CD14-positive monocyte (primary cell): ENCODE measurements at regions not wholly inside any gene's neighbourhood (a gene's known extent, or its start where the extent isn't known, plus 50 kb on each side); places are given as distances from the start of the nearest gene placed in this dataset.

Source experiments
- DNase-seq, 3 donors: peaks; one replicate each; pipeline ENCODE4 v3.0.0-alpha.2; 2011 to 2022
- H2AFZ ChIP-seq: 2 replicates; pipeline ENCODE4 v1.6.0; 2012; ENCODE audit warnings: mild to moderate bottlenecking, low read depth, low read length, inconsistent platforms; ENCODE audit not compliant: insufficient read depth, poor library complexity, severe bottlenecking
- H3K27ac ChIP-seq, 2 donors: 1 replicate in 1 of 2; 2 replicates in 1 of 2; pipeline ENCODE4 v1.5.1; 2012 to 2013; ENCODE audit warnings: low read length in 2 of 2, control low read depth in 1 of 2, inconsistent platforms in 1 of 2, low read depth in 1 of 2, mild to moderate bottlenecking in 1 of 2
- H3K27me3 ChIP-seq, 2 donors: one replicate each; pipeline versions ENCODE4 v1.6.0 to v1.6.1; 2011 to 2013; ENCODE audit warnings: low read length in 2 of 2; ENCODE audit not compliant: control insufficient read depth in 2 of 2, insufficient read depth in 2 of 2
- H3K36me3 ChIP-seq, 2 donors: replicated peaks in 1 of 2; 1 replicate in 1 of 2; 2 replicates in 1 of 2; pipeline versions ENCODE4 v1.5.1 to v1.6.1; 2012 to 2013; ENCODE audit warnings: low read length in 2 of 2, control low read depth in 1 of 2, inconsistent platforms in 1 of 2, mild to moderate bottlenecking in 1 of 2; ENCODE audit not compliant: insufficient read depth in 2 of 2, control insufficient read depth in 1 of 2
- H3K4me1 ChIP-seq, 2 donors: 1 replicate in 1 of 2; 2 replicates in 1 of 2; pipeline versions ENCODE4 v1.5.1 to v1.6.1; 2012 to 2013; ENCODE audit warnings: low read length in 2 of 2, control low read depth in 1 of 2, inconsistent platforms in 1 of 2, mild to moderate bottlenecking in 1 of 2, moderate library complexity in 1 of 2; ENCODE audit not compliant: insufficient read depth in 2 of 2, control insufficient read depth in 1 of 2
- H3K4me2 ChIP-seq: replicated peaks from 2 replicates; pipeline ENCODE3; 2012; ENCODE audit warnings: low read length, moderate library complexity, mild to moderate bottlenecking; ENCODE audit not compliant: poor library complexity, severe bottlenecking; ENCODE audit errors: extremely low read depth
- H3K4me3 ChIP-seq, 3 experiments: fragments of 200-600 bp in 1 of 3; sonication (generic) in 1 of 3; replicated peaks in 1 of 3; 1 replicate in 2 of 3; 2 replicates in 1 of 3; pipeline ENCODE4 v1.5.1; 2011 to 2013; ENCODE audit warnings: low read length in 3 of 3, mild to moderate bottlenecking in 3 of 3, control low read depth in 2 of 3, low read depth in 2 of 3, inconsistent platforms in 1 of 3, moderate library complexity in 1 of 3
- H3K79me2 ChIP-seq: 2 replicates; pipeline ENCODE4 v1.6.0; 2012; ENCODE audit warnings: mild to moderate bottlenecking, control low read depth, inconsistent platforms, low read length, moderate library complexity; ENCODE audit not compliant: insufficient read depth
- H3K9ac ChIP-seq: 2 replicates; pipeline ENCODE4 v1.6.0; 2017; ENCODE audit warnings: low read length, mild to moderate bottlenecking; ENCODE audit not compliant: insufficient read depth, poor library complexity, severe bottlenecking
- H3K9me3 ChIP-seq, 2 donors: replicated peaks in 1 of 2; 1 replicate in 1 of 2; 2 replicates in 1 of 2; pipeline versions ENCODE4 v1.5.1 to v1.6.1; 2012 to 2013; ENCODE audit warnings: low read length in 2 of 2, control low read depth in 1 of 2; ENCODE audit not compliant: control insufficient read depth in 1 of 2, insufficient read depth in 1 of 2
- H4K20me1 ChIP-seq: 2 replicates; pipeline ENCODE4 v1.6.0; 2012; ENCODE audit warnings: mild to moderate bottlenecking, low read length, control low read depth, moderate library complexity; ENCODE audit not compliant: insufficient read depth
- H3K27ac Mint-ChIP-seq, 7 donors: one replicate each; pipeline ENCODE4 v1.8.0; 2020; ENCODE audit warnings: mild to moderate bottlenecking in 7 of 7, mixed read lengths in 7 of 7, moderate library complexity in 6 of 7, inconsistent platforms in 2 of 7
- H3K27me3 Mint-ChIP-seq, 3 donors: one replicate each; pipeline ENCODE4 v1.8.0; 2021 to 2022; ENCODE audit warnings: low read depth in 3 of 3, mild to moderate bottlenecking in 3 of 3, mixed read lengths in 3 of 3, moderate library complexity in 3 of 3, inconsistent platforms in 1 of 3
- H3K36me3 Mint-ChIP-seq, 2 donors: one replicate each; pipeline ENCODE4 v1.8.0; 2020; ENCODE audit warnings: mixed read lengths in 2 of 2, inconsistent platforms in 1 of 2, mild to moderate bottlenecking in 1 of 2
- H3K4me1 Mint-ChIP-seq: one replicate; pipeline ENCODE4 v1.8.0; 2020; ENCODE audit warnings: mild to moderate bottlenecking, mixed read lengths
- H3K4me3 Mint-ChIP-seq, 2 donors: one replicate each; pipeline ENCODE4 v1.8.0; 2020; ENCODE audit warnings: mild to moderate bottlenecking in 2 of 2, mixed read lengths in 2 of 2, moderate library complexity in 1 of 2
- H3K9me3 Mint-ChIP-seq, 7 donors: one replicate each; pipeline ENCODE4 v1.8.0; 2020 to 2022; ENCODE audit warnings: mixed read lengths in 7 of 7, mild to moderate bottlenecking in 6 of 7, moderate library complexity in 6 of 7, inconsistent platforms in 2 of 7
- CTCF ChIP-seq: fragments of 200-600 bp; IDR thresholded peaks from one replicate; pipeline ENCODE4 v1.8.0; 2022; ENCODE audit warnings: antibody characterized with exemption, mild to moderate bottlenecking
- WGBS: methylation state at CpG from one replicate; pipeline ENCODE4 v1.1.5; 2013; ENCODE audit warnings: missing lambda C conversion rate; ENCODE audit not compliant: insufficient coverage; 5-methylcytosine and 5-hydroxymethylcytosine counted together
- intact Hi-C, 2 donors: fragments of 100-400 bp; cut with micrococcal nuclease; formaldehyde crosslinking; loops; one replicate each; pipeline versions ENCODE4 v1.15.0 to v1.15.1; 2023

GRCh38 chr5:27266184-27266583 is 227.8 kb upstream of the CDH9 start:
- Histone ChIP-seq H3K36me3 (no peaks in the 10 kb centered on the region), H4K20me1 (no peaks in the 10 kb centered on the region), H3K4me1 (no peaks in the 10 kb centered on the region), H2AFZ (no peak overlapping the region), H3K9me3 (peaks cover 19 to 25% of the 10 kb centered on the region in 2 donors), H3K79me2 (no peaks in the 10 kb centered on the region), H3K4me3 (no peak overlapping the region), H3K9ac (no peak overlapping the region), H3K4me2 (no peak overlapping the region), H3K27me3 (no peaks in the 10 kb centered on the region), H3K27ac (no peak overlapping the region)
- H3K27ac Mint-ChIP-seq = no peak overlapping the region
- WGBS = no CpG with 5 or more reads among the region's 2 CpGs
- no peak for DNase-seq
- H3K27me3 Mint-ChIP-seq = no peaks in the 10 kb centered on the region
- no peaks in the 10 kb centered on the region for H3K4me1 Mint-ChIP-seq
- peaks cover 6 to 21% (median 12%) of the 10 kb centered on the region in 7 donors for H3K9me3 Mint-ChIP-seq
- TF ChIP-seq CTCF = no peak
- intact Hi-C loops = no loop called here
- H3K36me3 Mint-ChIP-seq = no peaks in the 10 kb centered on the region
- no peak overlapping the region for H3K4me3 Mint-ChIP-seq

GRCh38 chr5:27257696-27258095 is 219.3 kb upstream of the CDH9 start:
- TF ChIP-seq CTCF = no peak
- Histone ChIP-seq H3K27me3 (no peaks in the 10 kb centered on the region), H2AFZ (no peak overlapping the region), H3K9ac (no peak overlapping the region), H4K20me1 (no peaks in the 10 kb centered on the region), H3K9me3 (no peaks in the 10 kb centered on the region), H3K27ac (no peak overlapping the region), H3K4me3 (no peak overlapping the region), H3K4me2 (no peak overlapping the region), H3K79me2 (no peaks in the 10 kb centered on the region), H3K4me1 (no peaks in the 10 kb centered on the region), H3K36me3 (no peaks in the 10 kb centered on the region)
- Mint-ChIP-seq H3K27ac (no peak overlapping the region), H3K36me3 (no peaks in the 10 kb centered on the region), H3K4me3 (no peak overlapping the region), H3K9me3 (peaks cover 0 to 10% (median 9%) of the 10 kb centered on the region in 7 donors), H3K4me1 (no peaks in the 10 kb centered on the region), H3K27me3 (peaks cover 0 to 2% (median 1%) of the 10 kb centered on the region in 3 donors)
- no peak for DNase-seq
- intact Hi-C loops = no loop called here
- 78% methylated on average over 1 of the region's 3 CpGs for WGBS
